NAMALWA (cell line): ENCODE measurements at regions not wholly inside any gene's neighbourhood (a gene's known extent, or its start where the extent isn't known, plus 50 kb on each side); places are given as distances from the start of the nearest gene placed in this dataset.
A peak's percentile ranks its signal among the peaks of the same experiment; 100 is the strongest.
"Not testable (repeated sequence)": the region's sequence is repeated elsewhere in the genome, so short reads cannot be mapped to it uniquely, and the experiment has no call there.

Source experiments
- DNase-seq: peaks from one replicate; pipeline ENCODE4 v3.0.0-alpha.2; 2015; ENCODE audit warnings: low spot score

GRCh38 chr6:27854421-27854820 lies 57.8 kb downstream of the OR2B2 start:
- peak; percentile 34 for DNase-seq

GRCh38 chr6:27851440-27851839 lies 60.8 kb downstream of the OR2B2 start:
- DNase-seq = no peak

- DNase-seq = not testable (repeated sequence)
Observed at GRCh38 chr6:27849001-27849400, 63.2 kb downstream of the OR2B2 start.

- DNase-seq = no peak
Observed at GRCh38 chr6:27847706-27848105, 64.5 kb downstream of the OR2B2 start.

- DNase-seq = no peak
Observed at GRCh38 chr6:27840572-27840971, 71.6 kb downstream of the OR2B2 start.

GRCh38 chr6:27839626-27840475 lies 72.3 kb downstream of the OR2B2 start:
- peak; percentile 85 for DNase-seq

- peak; percentile 60 for DNase-seq
Observed at GRCh38 chr6:27838945-27839625, 73.1 kb downstream of the OR2B2 start.

- peak; percentile 99 for DNase-seq
Observed at GRCh38 chr6:27838058-27838944, 73.9 kb downstream of the OR2B2 start.

GRCh38 chr6:27837625-27838057 lies 74.6 kb downstream of the OR2B2 start:
- no peak for DNase-seq

GRCh38 chr6:27836783-27837624 lies 75.2 kb downstream of the OR2B2 start:
- DNase-seq = peak; percentile 91

- no peak for DNase-seq
Observed at GRCh38 chr6:27836141-27836782, 75.9 kb downstream of the OR2B2 start.

GRCh38 chr6:27834879-27835549 lies 77.2 kb downstream of the OR2B2 start:
- peak; percentile 41 for DNase-seq

- DNase-seq = no peak
Observed at GRCh38 chr6:27834384-27834783, 77.8 kb downstream of the OR2B2 start.

GRCh38 chr6:27831434-27832081 lies 80.6 kb downstream of the OR2B2 start:
- DNase-seq = peak; percentile 78

- DNase-seq = peak; percentile 83
Observed at GRCh38 chr6:27830600-27831433, 81.4 kb downstream of the OR2B2 start.

GRCh38 chr6:27830212-27830599 lies 82.0 kb downstream of the OR2B2 start:
- DNase-seq = no peak

GRCh38 chr6:27829453-27830211 lies 82.6 kb downstream of the OR2B2 start:
- DNase-seq = peak; percentile 60

GRCh38 chr6:27827477-27827876 lies 84.7 kb downstream of the OR2B2 start:
- DNase-seq = not testable (repeated sequence)
